AG04449 (cell line): ENCODE measurements at regions not wholly inside any gene's neighbourhood (a gene's known extent, or its start where the extent isn't known, plus 50 kb on each side); places are given as distances from the start of the nearest gene placed in this dataset.

ENCODE experiments used
- CTCF ChIA-PET: fragments of 350-600 bp; formaldehyde crosslinking; extraction: SDS; loops from one replicate; lab custom pipeline; 2021; ENCODE audit warnings: antibody characterized with exemption; lab: Yijun Ruan, JAX
- POLR2A ChIA-PET: fragments of 400-600, 350-600 bp; formaldehyde crosslinking; extraction: SDS; loops from one replicate; lab custom pipeline; 2020; ENCODE audit warnings: antibody characterized with exemption, inconsistent platforms; lab: Yijun Ruan, JAX
- DNase-seq: peaks from one replicate; pipeline ENCODE4 v3.0.0-alpha.2; 2010; ENCODE audit warnings: low read depth, low spot score
- H3K4me3 ChIP-seq: 2 replicates; pipeline ENCODE4 v1.5.1; 2011; ENCODE audit warnings: low read depth, mild to moderate bottlenecking, control low read depth, low read length
- CTCF ChIP-seq: IDR thresholded peaks from one replicate; pipeline ENCODE4 v1.5.1; 2011; ENCODE audit warnings: mild to moderate bottlenecking, moderate library complexity, low read length, control low read depth, inconsistent platforms; ENCODE audit not compliant: insufficient read depth; ENCODE audit errors: missing control alignments

DNA sequence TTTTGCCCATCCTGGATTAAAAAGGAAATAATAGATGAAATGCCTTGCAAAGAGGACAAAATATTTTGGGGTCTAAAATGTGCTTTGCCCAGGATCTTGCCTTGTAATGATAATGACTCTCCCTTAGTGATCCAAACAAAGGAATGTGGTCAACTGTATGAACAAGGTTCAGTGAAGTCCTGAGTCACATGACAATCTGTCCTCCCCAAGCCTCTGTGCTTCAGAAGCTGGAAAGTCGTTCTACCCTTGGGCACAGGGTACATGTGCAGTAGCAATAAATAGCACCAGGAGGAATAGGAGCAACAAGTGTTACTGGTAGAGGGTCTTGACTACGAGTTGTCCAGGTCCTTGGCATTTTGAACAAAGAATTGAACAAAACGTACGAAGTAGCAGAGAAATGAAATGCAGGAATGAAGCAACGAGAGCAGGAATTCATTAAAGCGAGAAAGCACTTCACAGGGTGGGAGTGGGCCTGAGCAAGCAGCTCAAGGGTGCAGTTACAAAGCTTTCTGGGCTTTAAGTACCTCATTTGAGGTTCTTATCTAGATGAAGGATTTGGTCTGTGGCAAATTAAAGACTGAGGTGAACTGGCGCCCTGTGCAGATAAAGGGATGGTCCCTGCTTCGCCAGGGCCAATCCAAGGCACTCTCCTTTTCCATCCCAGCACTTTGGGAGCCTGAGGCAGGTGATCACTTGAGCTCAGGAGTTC, 65.8 kb downstream of the RESF1 start:
- CTCF ChIA-PET, result interaction anchor here (0.5 kb wide), 1 partner anchor 124 kb away, joined by 4 read pairs; no protein-coding TSS in a partner anchor
- TF ChIP-seq CTCF, result no peak
- POLR2A ChIA-PET, result no interaction called here
- DNase-seq, result no peak
- no peak overlapping the region for H3K4me3 ChIP-seq

- TF ChIP-seq CTCF, result no peak
- POLR2A ChIA-PET, result no interaction called here
- DNase-seq, result no peak
- CTCF ChIA-PET, result interaction anchor here (0.7 to 1.4 kb wide), 2 partner anchors 9 to 35 kb away, joined by 3 to 5 read pairs; no protein-coding TSS in a partner anchor
- H3K4me3 ChIP-seq, result no peak overlapping the region
These were observed 66.7 kb downstream of the RESF1 start for GRCh38 chr12:32025906-32026305.

GRCh38 chr12:32027684-32028365, 68.6 kb downstream of the RESF1 start:
- no peak overlapping the region for H3K4me3 ChIP-seq
- DNase-seq, result no peak
- ChIA-PET CTCF (interaction anchor here (0.9 to 1.7 kb wide), 3 partner anchors 10 to 346 kb away, joined by 3 to 6 read pairs (median 3); no protein-coding TSS in a partner anchor), POLR2A (no interaction called here)
- no peak for TF ChIP-seq CTCF

DNA sequence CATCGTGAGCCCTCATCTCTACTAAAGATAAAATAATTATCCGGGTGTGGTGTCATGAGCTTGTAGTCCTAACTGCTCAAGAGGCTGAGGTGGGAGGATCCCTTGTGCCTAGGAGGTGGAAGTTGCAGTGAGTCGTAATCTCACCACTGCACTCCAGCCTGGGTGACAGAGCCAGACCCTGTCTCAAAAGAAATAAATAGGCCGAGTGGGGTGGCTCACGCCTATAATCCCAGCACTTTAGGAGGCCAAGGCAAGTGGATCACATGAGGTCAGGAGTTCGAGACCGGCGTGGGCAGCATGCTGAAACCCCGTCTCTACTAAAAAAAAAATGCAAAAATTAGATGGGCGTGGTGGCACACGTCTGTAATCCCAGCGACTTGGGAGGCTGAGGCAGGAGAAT, 70.9 kb downstream of the RESF1 start:
- ChIA-PET CTCF (no interaction called here), POLR2A (no interaction called here)
- DNase-seq, result no peak
- no peak for TF ChIP-seq CTCF
- H3K4me3 ChIP-seq, result no peak overlapping the region

DNA sequence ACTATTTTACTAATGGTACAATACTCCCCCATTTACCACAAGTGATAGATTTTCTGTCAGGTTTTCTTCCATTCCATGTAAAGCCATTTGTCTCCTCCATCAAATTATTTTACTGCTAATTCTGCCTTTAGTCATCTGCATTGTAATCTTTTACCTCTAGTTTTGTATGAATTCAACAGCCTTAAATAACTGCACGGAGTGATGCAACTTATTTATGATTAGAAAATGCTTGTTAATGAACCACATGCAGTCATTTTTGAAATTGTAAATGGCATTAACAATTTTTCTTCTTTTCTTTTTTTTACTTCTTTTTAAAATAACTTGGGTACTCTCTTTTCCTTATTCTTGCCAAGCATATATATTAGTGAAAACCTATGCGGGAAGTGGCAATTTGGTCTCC, 71.5 kb downstream of the RESF1 start:
- ChIA-PET CTCF (no interaction called here), POLR2A (no interaction called here)
- no peak for TF ChIP-seq CTCF
- DNase-seq, result no peak
- no peak overlapping the region for H3K4me3 ChIP-seq

DNA sequence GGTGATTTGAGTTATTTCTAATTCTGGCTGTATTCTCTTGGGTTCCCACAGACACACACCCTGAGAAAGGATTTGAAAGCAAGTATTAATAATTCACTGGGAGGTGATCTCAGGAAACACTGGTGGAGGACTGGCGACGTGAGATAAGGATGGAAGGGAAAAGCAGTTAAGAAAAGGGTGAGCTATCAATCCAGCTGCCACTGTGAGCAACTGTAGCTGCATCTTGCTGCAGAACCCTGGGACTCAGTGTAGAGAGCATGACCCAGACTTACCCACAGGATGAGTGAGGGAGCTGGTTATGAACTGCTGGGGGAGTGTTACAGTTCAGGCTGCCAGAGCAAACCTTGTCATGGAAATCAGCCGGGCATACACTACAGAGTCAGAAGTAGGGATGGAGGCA, 71.9 kb downstream of the RESF1 start:
- no peak overlapping the region for H3K4me3 ChIP-seq
- POLR2A ChIA-PET, result no interaction called here
- TF ChIP-seq CTCF, result no peak
- no peak for DNase-seq
- CTCF ChIA-PET, result no interaction called here
